ENCODE measurements at regions not wholly inside any gene's neighbourhood (a gene's known extent, or its start where the extent isn't known, plus 50 kb on each side); places are given as distances from the start of the nearest gene placed in this dataset.

GRCh38 chr12:93133361-93133760 is 204.3 kb upstream of the EEA1 start:
- no TSS peak for BruUV-seq (replicated peaks)
- Histone ChIP-seq H3K27me3 (replicated peaks; ENCODE audit: insufficient read depth, low read depth, low read length, poor library complexity) (no peaks in the 10 kb centered on the region), H3K27ac (ENCODE audit: low read depth, low read length, poor library complexity, severe bottlenecking) (no peak overlapping the region), H3K9me3 (ENCODE audit: low read depth, low read length, poor library complexity, severe bottlenecking) (no peaks in the 10 kb centered on the region), H3K4me1 (ENCODE audit: insufficient read depth, low read length, poor library complexity, severe bottlenecking) (peaks cover 25% of the 10 kb centered on the region), H3K4me3 (ENCODE audit: low read depth, low read length, poor library complexity, severe bottlenecking) (no peak overlapping the region), H3K36me3 (ENCODE audit: insufficient read depth, low read length, poor library complexity, severe bottlenecking) (no peaks in the 10 kb centered on the region)
- ChIA-PET CTCF (no interaction called here), POLR2A (ENCODE audit: low non-redundant PET) (no interaction called here)
- intact Hi-C loops (cut with micrococcal nuclease; ENCODE audit: unreplicated experiment), result no loop called here
- no peak for TF ChIP-seq EZH2 (IDR thresholded peaks at IDR 0.05; ENCODE audit: borderline replicate concordance, low read depth, low read length, poor library complexity, severe bottlenecking)
- no peak for DNase-seq (ENCODE audit: low spot score)

- H3K27ac ChIP-seq (ENCODE audit: low read depth, low read length, poor library complexity, severe bottlenecking), result no peak overlapping the region
- intact Hi-C loops (cut with micrococcal nuclease; ENCODE audit: unreplicated experiment), result no loop called here
- no peak for TF ChIP-seq CTCF (conservative IDR thresholded peaks at IDR 0.05; ENCODE audit: low read depth, low read length)
- TF ChIP-seq EZH2 (IDR thresholded peaks at IDR 0.05; ENCODE audit: borderline replicate concordance, low read depth, low read length, poor library complexity, severe bottlenecking), result no peak
- no peaks in the 10 kb centered on the region for H3K9me3 ChIP-seq (ENCODE audit: low read depth, low read length, poor library complexity, severe bottlenecking)
- H3K4me3 ChIP-seq (ENCODE audit: low read depth, low read length, poor library complexity, severe bottlenecking), result no peak overlapping the region
- H3K4me1 ChIP-seq (ENCODE audit: insufficient read depth, low read length, poor library complexity, severe bottlenecking), result peaks cover 27% of the 10 kb centered on the region
- BruUV-seq (replicated peaks), result no TSS peak
- no peak for DNase-seq (ENCODE audit: low spot score)
- CTCF ChIA-PET, result no interaction called here
- no peaks in the 10 kb centered on the region for H3K36me3 ChIP-seq (ENCODE audit: insufficient read depth, low read length, poor library complexity, severe bottlenecking)
- POLR2A ChIA-PET (ENCODE audit: low non-redundant PET), result no interaction called here
- no peaks in the 10 kb centered on the region for H3K27me3 ChIP-seq (replicated peaks; ENCODE audit: insufficient read depth, low read depth, low read length, poor library complexity)
Measured at GRCh38 chr12:93134175-93134890, 205.2 kb upstream of the EEA1 start.

- H3K4me3 ChIP-seq (ENCODE audit: low read depth, low read length, poor library complexity, severe bottlenecking), result no peak overlapping the region
- H3K27ac ChIP-seq (ENCODE audit: low read depth, low read length, poor library complexity, severe bottlenecking), result peak overlapping the region; percentile 59
- ChIA-PET CTCF (no interaction called here), POLR2A (ENCODE audit: low non-redundant PET) (no interaction called here)
- no peaks in the 10 kb centered on the region for H3K36me3 ChIP-seq (ENCODE audit: insufficient read depth, low read length, poor library complexity, severe bottlenecking)
- no peak for DNase-seq (ENCODE audit: low spot score)
- no TSS peak for BruUV-seq (replicated peaks)
- H3K27me3 ChIP-seq (replicated peaks; ENCODE audit: insufficient read depth, low read depth, low read length, poor library complexity), result no peaks in the 10 kb centered on the region
- TF ChIP-seq EZH2 (IDR thresholded peaks at IDR 0.05; ENCODE audit: borderline replicate concordance, low read depth, low read length, poor library complexity, severe bottlenecking), result no peak
- no peak for TF ChIP-seq CTCF (conservative IDR thresholded peaks at IDR 0.05; ENCODE audit: low read depth, low read length)
- H3K9me3 ChIP-seq (ENCODE audit: low read depth, low read length, poor library complexity, severe bottlenecking), result no peaks in the 10 kb centered on the region
- H3K4me1 ChIP-seq (ENCODE audit: insufficient read depth, low read length, poor library complexity, severe bottlenecking), result peaks cover 27% of the 10 kb centered on the region
- intact Hi-C loops (cut with micrococcal nuclease; ENCODE audit: unreplicated experiment), result no loop called here
Measured at GRCh38 chr12:93134893-93135285, 205.8 kb upstream of the EEA1 start.
